ENCODE measurements at regions not wholly inside any gene's neighbourhood (a gene's known extent, or its start where the extent isn't known, plus 50 kb on each side); places are given as distances from the start of the nearest gene placed in this dataset.

- Histone ChIP-seq H3K9me3 (ENCODE audit: control insufficient read depth in 4 of 4, insufficient read depth in 3 of 4, low read length in 3 of 4) (no peaks in the 10 kb centered on the region), H3K4me1 (ENCODE audit: control insufficient read depth in 5 of 5, insufficient read depth in 5 of 5, low read length in 5 of 5) (peaks cover 0 to 35% (median 0%) of the 10 kb centered on the region in 5 donors), H3K27me3 (ENCODE audit: control insufficient read depth in 3 of 3, insufficient read depth in 3 of 3, low read length in 2 of 3) (no peaks in the 10 kb centered on the region), H3K36me3 (ENCODE audit: control insufficient read depth in 4 of 4, insufficient read depth in 4 of 4, low read length in 4 of 4) (no peaks in the 10 kb centered on the region), H3K4me3 (no peak overlapping the region), H3K27ac (ENCODE audit: low read depth in 1 of 2, low read length in 1 of 2) (no peak overlapping the region), H3K9ac (ENCODE audit: insufficient read depth in 1 of 2, low read length in 2 of 2) (no peak overlapping the region)
- DNase-seq (peak in 2 of 3 donors; percentile 47 to 52), ATAC-seq (ENCODE audit: insufficient read depth, low FRiP score) (no peak)
- 77 to 79% methylated on average over 5 of the region's 5 CpGs for WGBS, 2 donors
- no peak for TF ChIP-seq CTCF (IDR thresholded peaks at IDR 0.05; ENCODE audit: control extremely low read depth, extremely low read depth)
Observed at GRCh38 chr3:74510261-74510818, 104.1 kb downstream of the CNTN3 start.

- 94 to 95% methylated on average over 6 of the region's 6 CpGs for WGBS, 2 donors
- DNase-seq (no peak), ATAC-seq (ENCODE audit: insufficient read depth, low FRiP score) (no peak)
- Histone ChIP-seq H3K36me3 (ENCODE audit: control insufficient read depth in 4 of 4, insufficient read depth in 4 of 4, low read length in 4 of 4) (no peaks in the 10 kb centered on the region), H3K9me3 (ENCODE audit: control insufficient read depth in 4 of 4, insufficient read depth in 3 of 4, low read length in 3 of 4) (no peaks in the 10 kb centered on the region), H3K4me1 (ENCODE audit: control insufficient read depth in 5 of 5, insufficient read depth in 5 of 5, low read length in 5 of 5) (peaks cover 0 to 36% (median 0%) of the 10 kb centered on the region in 5 donors), H3K27me3 (ENCODE audit: control insufficient read depth in 3 of 3, insufficient read depth in 3 of 3, low read length in 2 of 3) (no peaks in the 10 kb centered on the region), H3K27ac (ENCODE audit: low read depth in 1 of 2, low read length in 1 of 2) (no peak overlapping the region), H3K9ac (ENCODE audit: insufficient read depth in 1 of 2, low read length in 2 of 2) (no peak overlapping the region), H3K4me3 (no peak overlapping the region)
- TF ChIP-seq CTCF (IDR thresholded peaks at IDR 0.05; ENCODE audit: control extremely low read depth, extremely low read depth) = no peak
Observed at GRCh38 chr3:74507691-74508090, 106.8 kb downstream of the CNTN3 start.

- H3K9ac ChIP-seq (ENCODE audit: insufficient read depth in 1 of 2, low read length in 2 of 2) = no peak overlapping the region
- no peaks in the 10 kb centered on the region for H3K9me3 ChIP-seq (ENCODE audit: control insufficient read depth in 4 of 4, insufficient read depth in 3 of 4, low read length in 3 of 4)
- H3K27me3 ChIP-seq (ENCODE audit: control insufficient read depth in 3 of 3, insufficient read depth in 3 of 3, low read length in 2 of 3) = no peaks in the 10 kb centered on the region
- no peaks in the 10 kb centered on the region for H3K36me3 ChIP-seq (ENCODE audit: control insufficient read depth in 4 of 4, insufficient read depth in 4 of 4, low read length in 4 of 4)
- DNase-seq (peak in 2 of 3 donors; percentile 50 to 51), ATAC-seq (ENCODE audit: insufficient read depth, low FRiP score) (no peak)
- no peak for TF ChIP-seq CTCF (IDR thresholded peaks at IDR 0.05; ENCODE audit: control extremely low read depth, extremely low read depth)
- H3K4me3 ChIP-seq = no peak overlapping the region
- 64 to 83% methylated on average over 1 of the region's 1 CpG for WGBS, 2 donors
- H3K27ac ChIP-seq (ENCODE audit: low read depth in 1 of 2, low read length in 1 of 2) = no peak overlapping the region
- peaks cover 0 to 26% (median 0%) of the 10 kb centered on the region in 5 donors for H3K4me1 ChIP-seq (ENCODE audit: control insufficient read depth in 5 of 5, insufficient read depth in 5 of 5, low read length in 5 of 5)
Observed at GRCh38 chr3:74506246-74506645, 108.2 kb downstream of the CNTN3 start.

GRCh38 chr3:74501007-74501406 is 113.5 kb downstream of the CNTN3 start:
- Histone ChIP-seq H3K9ac (ENCODE audit: insufficient read depth in 1 of 2, low read length in 2 of 2) (no peak overlapping the region), H3K36me3 (ENCODE audit: control insufficient read depth in 4 of 4, insufficient read depth in 4 of 4, low read length in 4 of 4) (no peaks in the 10 kb centered on the region), H3K4me1 (ENCODE audit: control insufficient read depth in 5 of 5, insufficient read depth in 5 of 5, low read length in 5 of 5) (peaks cover 0 to 21% (median 0%) of the 10 kb centered on the region in 5 donors), H3K9me3 (ENCODE audit: control insufficient read depth in 4 of 4, insufficient read depth in 3 of 4, low read length in 3 of 4) (no peaks in the 10 kb centered on the region), H3K27me3 (ENCODE audit: control insufficient read depth in 3 of 3, insufficient read depth in 3 of 3, low read length in 2 of 3) (no peaks in the 10 kb centered on the region), H3K4me3 (no peak overlapping the region), H3K27ac (ENCODE audit: low read depth in 1 of 2, low read length in 1 of 2) (no peak overlapping the region)
- ATAC-seq (ENCODE audit: insufficient read depth, low FRiP score) = no peak
- WGBS, 2 donors = 73 to 84% methylated on average over 6 of the region's 6 CpGs
- peak; percentile 24 to 62 (median 56) for DNase-seq
- no peak for TF ChIP-seq CTCF (IDR thresholded peaks at IDR 0.05; ENCODE audit: control extremely low read depth, extremely low read depth)

Measured in lung (tissue), 11 donors.